ENCODE measurements at regions not wholly inside any gene's neighbourhood (a gene's known extent, or its start where the extent isn't known, plus 50 kb on each side); places are given as distances from the start of the nearest gene placed in this dataset.
"Not testable (repeated sequence)": the region's sequence is repeated elsewhere in the genome, so short reads cannot be mapped to it uniquely, and the experiment has no call there.

DNA sequence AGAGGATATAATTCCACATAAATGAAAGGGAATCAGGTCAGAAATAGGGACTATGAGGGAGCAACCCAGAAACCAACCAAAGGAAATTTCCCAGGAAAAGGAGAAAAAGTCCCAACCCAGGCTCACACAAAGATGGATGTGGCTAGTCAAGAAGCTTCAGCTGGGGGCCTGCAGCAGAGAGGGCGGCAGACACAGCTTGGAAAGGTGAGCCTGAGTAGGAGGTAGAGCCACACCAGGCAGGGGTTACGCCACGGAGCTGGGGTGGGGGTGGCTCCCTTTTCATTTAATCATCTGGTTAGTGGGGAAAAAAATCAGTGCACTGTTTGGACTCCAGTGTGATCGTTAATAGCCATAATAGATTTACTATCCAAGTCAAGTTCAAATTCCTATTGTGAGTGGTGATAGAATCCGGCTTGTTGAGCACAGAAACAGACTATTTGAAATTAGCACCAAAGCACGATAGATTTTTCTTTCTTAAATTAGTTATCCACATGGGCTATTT, 220.6 kb downstream of the TPBG start:
- no peak for DNase-seq (ENCODE audit: low read depth)

GRCh38 chr6:82584856-82585255, 221.2 kb downstream of the TPBG start:
- DNase-seq (ENCODE audit: low read depth) = no peak

DNA sequence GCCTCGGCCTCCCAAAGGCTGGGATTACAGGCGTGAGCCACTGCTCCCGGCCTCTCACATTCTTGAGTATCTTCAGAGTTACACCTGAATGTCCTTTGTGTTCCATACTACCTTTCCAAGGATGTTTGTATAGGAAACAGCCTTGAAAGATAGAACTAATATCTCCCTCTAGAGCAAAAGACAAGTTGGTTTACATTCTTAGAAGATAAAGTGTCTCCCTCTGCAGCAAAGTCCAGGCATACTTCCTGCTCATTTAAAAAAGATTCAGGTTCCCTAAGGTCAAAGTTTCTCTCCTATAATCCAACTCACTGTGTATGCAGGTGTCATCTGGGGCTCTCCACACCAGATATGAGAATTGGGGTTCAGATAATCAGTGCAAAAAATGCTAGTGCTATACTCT, 224.4 kb downstream of the TPBG start:
- DNase-seq (ENCODE audit: low read depth) = no peak

GRCh38 chr6:82588859-82589412, 225.3 kb downstream of the TPBG start:
- DNase-seq (ENCODE audit: low read depth) = no peak

- peak; percentile 74 for DNase-seq (ENCODE audit: low read depth)
These were observed 226.0 kb downstream of the TPBG start for GRCh38 chr6:82589509-82590206.

- DNase-seq (ENCODE audit: low read depth) = no peak
These were observed 233.6 kb downstream of the TPBG start for GRCh38 chr6:82597201-82597600.

DNA sequence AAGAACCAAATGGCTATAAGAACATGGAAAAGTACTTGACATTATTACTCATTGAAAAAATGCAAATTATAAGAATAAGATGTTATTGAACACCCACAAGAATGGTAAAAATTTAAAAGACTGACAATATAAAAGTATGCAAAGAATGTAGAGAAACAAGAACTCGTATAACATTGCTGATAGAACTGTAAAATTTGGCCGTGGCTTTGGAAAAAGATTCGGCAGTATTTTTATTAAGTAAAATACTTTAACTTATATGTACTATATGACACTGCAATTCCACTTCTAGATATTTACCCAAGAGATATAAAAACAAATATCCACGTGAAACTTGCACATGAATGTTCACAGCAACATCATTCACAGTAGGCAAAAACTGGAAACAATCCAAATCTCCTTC, 239.2 kb downstream of the TPBG start:
- DNase-seq (ENCODE audit: low read depth) = no peak

DNA sequence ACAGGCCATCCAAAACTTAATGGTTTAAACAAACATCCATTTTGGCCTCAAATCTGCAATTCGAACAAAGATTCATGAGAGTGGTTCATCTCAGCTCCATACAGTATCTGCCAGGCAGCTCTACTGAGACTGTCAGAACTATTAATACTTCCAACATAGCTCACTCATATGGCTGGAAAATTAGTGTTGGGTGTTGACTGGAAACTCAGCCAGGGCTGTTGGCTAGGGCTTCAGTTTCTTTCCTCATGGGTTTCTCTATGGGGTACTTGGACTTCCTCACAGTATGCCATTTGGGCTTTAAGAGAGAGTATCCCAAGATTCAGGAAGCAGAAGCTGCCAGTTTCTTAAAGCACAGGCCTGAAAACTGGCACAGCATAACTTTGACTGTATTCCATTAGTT, 240.3 kb downstream of the TPBG start:
- no peak for DNase-seq (ENCODE audit: low read depth)

DNA sequence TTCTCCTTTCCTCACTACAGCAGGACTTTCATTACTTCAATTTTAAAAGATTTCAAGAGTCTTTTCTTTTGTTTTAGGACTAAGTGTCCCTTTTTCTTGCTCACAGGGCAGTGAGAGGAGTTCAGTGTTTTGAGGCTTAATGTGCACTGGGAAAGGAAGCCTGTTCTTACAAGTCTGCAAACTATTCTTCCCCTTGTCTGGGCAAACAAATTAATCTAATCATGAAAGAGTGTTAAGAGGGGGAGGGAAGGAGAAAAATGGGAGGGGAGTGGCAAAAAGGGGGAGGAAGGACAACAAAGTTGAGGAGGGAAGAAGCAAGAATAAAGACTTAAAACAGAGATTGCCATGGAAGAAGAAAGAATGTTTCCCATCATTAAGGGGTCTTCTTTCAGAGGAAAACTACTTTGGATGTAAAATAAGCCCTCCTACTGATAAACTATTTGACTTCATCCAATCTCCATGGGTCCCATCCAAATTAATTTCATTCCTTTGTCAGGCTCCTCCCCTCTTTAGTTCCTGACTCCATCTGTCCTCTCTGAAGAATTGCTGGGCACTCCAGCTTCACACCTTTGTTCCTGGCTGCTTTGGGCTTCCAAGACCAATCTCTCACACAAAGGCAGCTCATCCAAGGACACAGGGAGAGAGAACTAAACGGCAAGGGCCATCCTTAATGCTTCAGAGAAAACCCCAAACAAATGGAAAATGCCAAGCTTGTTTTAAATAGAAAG, 244.5 kb downstream of the TPBG start:
- no peak for DNase-seq (ENCODE audit: low read depth)

- DNase-seq (ENCODE audit: low read depth) = no peak
These were observed 245.2 kb downstream of the TPBG start for GRCh38 chr6:82608781-82609180.

DNA sequence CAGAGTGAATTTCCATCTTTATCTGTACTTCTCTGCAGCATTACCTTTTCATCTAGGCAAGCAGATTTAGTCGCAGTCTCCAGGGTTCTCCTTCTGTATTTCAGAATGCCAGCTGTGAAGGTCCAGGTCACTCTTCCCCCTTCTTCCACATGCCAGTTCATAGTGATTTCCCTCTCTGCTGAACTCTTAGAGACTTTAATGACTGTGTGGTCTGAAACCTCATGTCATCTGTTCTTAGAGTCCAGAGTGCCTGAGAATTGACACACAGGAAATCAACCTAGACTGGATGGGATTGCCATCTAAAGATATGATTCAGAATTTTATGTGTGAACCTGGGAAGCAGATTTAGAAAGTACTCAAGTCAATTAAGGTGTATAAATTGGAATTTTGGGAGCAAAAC, 248.1 kb downstream of the TPBG start:
- DNase-seq (ENCODE audit: low read depth) = no peak

- DNase-seq (ENCODE audit: low read depth) = no peak
These were observed 248.9 kb downstream of the TPBG start for GRCh38 chr6:82612475-82613039.

GRCh38 chr6:82614518-82614917, 250.9 kb downstream of the TPBG start:
- no peak for DNase-seq (ENCODE audit: low read depth)

- no peak for DNase-seq (ENCODE audit: low read depth)
These were observed 252.9 kb downstream of the TPBG start for GRCh38 chr6:82616386-82617028.

DNA sequence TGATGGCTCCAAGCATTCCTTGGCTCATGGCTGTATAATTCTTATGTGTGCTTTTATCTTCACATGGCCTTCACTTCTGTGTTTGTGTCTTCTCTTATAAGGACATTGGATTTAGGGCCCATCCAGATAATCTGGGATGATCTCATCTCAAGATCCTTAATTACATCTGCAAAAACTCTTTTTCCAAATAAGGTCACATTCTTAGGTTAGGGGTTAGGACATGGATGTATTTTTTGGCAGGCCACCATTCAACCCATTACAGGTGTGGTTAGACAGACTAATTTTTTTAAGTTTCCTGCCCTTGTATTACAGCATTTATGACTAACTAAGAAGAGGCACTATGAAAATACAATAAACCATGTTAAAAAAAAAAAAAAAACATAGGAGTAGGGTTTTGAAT, 254.0 kb downstream of the TPBG start:
- no peak for DNase-seq (ENCODE audit: low read depth)

GRCh38 chr6:82619573-82619972, 256.0 kb downstream of the TPBG start:
- DNase-seq (ENCODE audit: low read depth) = no peak

GRCh38 chr6:82622461-82622860, 258.8 kb downstream of the TPBG start:
- DNase-seq (ENCODE audit: low read depth) = no peak

GRCh38 chr6:82624251-82624650, 260.6 kb downstream of the TPBG start:
- no peak for DNase-seq (ENCODE audit: low read depth)

GRCh38 chr6:82626946-82627345, 263.3 kb downstream of the TPBG start:
- not testable (repeated sequence) for DNase-seq (ENCODE audit: low read depth)

DNA sequence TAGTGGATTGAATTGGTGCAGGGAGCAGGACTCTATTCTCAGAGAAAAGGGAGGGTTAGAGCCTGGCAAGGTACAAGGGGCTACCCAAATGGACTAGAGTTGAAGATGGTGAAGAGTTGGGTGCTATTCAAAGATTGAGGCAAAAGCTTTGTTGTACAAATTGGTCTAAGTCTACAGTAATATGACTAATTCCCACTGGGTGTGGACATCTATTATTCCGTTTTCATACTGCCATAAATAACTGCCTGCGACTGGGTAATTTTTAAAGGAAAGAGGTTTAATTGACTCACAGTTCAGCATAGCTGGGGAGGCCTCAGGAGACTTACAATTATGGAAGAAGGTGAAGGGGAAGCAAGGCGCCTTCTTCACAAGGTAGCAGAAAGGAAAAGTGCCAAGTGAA, 266.3 kb downstream of the TPBG start:
- DNase-seq (ENCODE audit: low read depth) = no peak

GRCh38 chr6:82641677-82642076, 278.1 kb downstream of the TPBG start:
- DNase-seq (ENCODE audit: low read depth) = no peak

- no peak for DNase-seq (ENCODE audit: low read depth)
These were observed 282.1 kb downstream of the TPBG start for GRCh38 chr6:82645536-82646230.

Measured in non-pigmented ciliary epithelial cell (primary cell).